ENCODE measurements at regions not wholly inside any gene's neighbourhood (a gene's known extent, or its start where the extent isn't known, plus 50 kb on each side); places are given as distances from the start of the nearest gene placed in this dataset.
"Not testable (repeated sequence)": the region's sequence is repeated elsewhere in the genome, so short reads cannot be mapped to it uniquely, and the experiment has no call there.

- not testable (repeated sequence) for TF ChIP-seq CTCF (IDR thresholded peaks at IDR 0.05; ENCODE audit: low read depth, low read length); EZH2phosphoT487 (IDR thresholded peaks at IDR 0.05; ENCODE audit: low read depth)
Observed at GRCh38 chr3:13136848-13137247, 63.6 kb upstream of the IQSEC1 start.
